RWPE2 (cell line): ENCODE measurements at regions not wholly inside any gene's neighbourhood (a gene's known extent, or its start where the extent isn't known, plus 50 kb on each side); places are given as distances from the start of the nearest gene placed in this dataset.

Source experiments
- ATAC-seq: fragments of 200-7000 bp; cut with Tn5 transposase; 3 replicates; pipeline ENCODE4 v1.9.1; 2021; ENCODE audit warnings: low read depth
- DNase-seq: peaks from one replicate; pipeline ENCODE4 v3.0.0-alpha.2; 2020; ENCODE audit warnings: low spot score
- H3K27ac ChIP-seq: fragments of 450-650 bp; 2 replicates; pipeline ENCODE4 v1.5.1; 2017; ENCODE audit warnings: mild to moderate bottlenecking; ENCODE audit not compliant: poor library complexity, severe bottlenecking
- H3K27me3 ChIP-seq: fragments of 250-450 bp; sonication (Bioruptor Pico); 2 replicates; pipeline ENCODE4 v1.5.1; 2021; ENCODE audit warnings: mild to moderate bottlenecking, moderate library complexity; ENCODE audit not compliant: insufficient read depth, poor library complexity, severe bottlenecking
- H3K36me3 ChIP-seq: fragments of 250-450 bp; sonication (Bioruptor Pico); 2 replicates; pipeline ENCODE4 v1.5.1; 2020; ENCODE audit warnings: low read depth, mild to moderate bottlenecking, moderate library complexity
- H3K4me1 ChIP-seq: fragments of 250-450 bp; sonication (Bioruptor Pico); 2 replicates; pipeline ENCODE4 v1.5.1; 2021; ENCODE audit warnings: mild to moderate bottlenecking, moderate library complexity; ENCODE audit not compliant: insufficient read depth, poor library complexity, severe bottlenecking
- H3K4me3 ChIP-seq: fragments of 250-450 bp; sonication (Bioruptor Pico); 2 replicates; pipeline ENCODE4 v1.5.1; 2021; ENCODE audit warnings: mild to moderate bottlenecking, moderate library complexity; ENCODE audit not compliant: severe bottlenecking
- H3K9me3 ChIP-seq: fragments of 250-450 bp; sonication (Bioruptor Pico); 2 replicates; pipeline ENCODE4 v1.5.1; 2021; ENCODE audit warnings: mild to moderate bottlenecking, moderate library complexity; ENCODE audit not compliant: severe bottlenecking
- CTCF ChIP-seq: fragments of 450-650 bp; IDR thresholded peaks from one replicate; pipeline ENCODE4 v1.5.1; 2017; ENCODE audit warnings: mild to moderate bottlenecking, moderate library complexity; ENCODE audit not compliant: poor library complexity, severe bottlenecking

- no peak for TF ChIP-seq CTCF
- Histone ChIP-seq H3K36me3 (no peaks in the 10 kb centered on the region), H3K4me3 (no peak overlapping the region), H3K4me1 (peaks cover 3% of the 10 kb centered on the region), H3K27ac (no peak overlapping the region), H3K27me3 (no peaks in the 10 kb centered on the region), H3K9me3 (no peaks in the 10 kb centered on the region)
- DNase-seq (no peak), ATAC-seq (no peak)
Measured at GRCh38 chr9:111147041-111147440, 108.8 kb upstream of the LPAR1 start.

GRCh38 chr9:111144741-111145140 lies 106.5 kb upstream of the LPAR1 start:
- TF ChIP-seq CTCF, result no peak
- Histone ChIP-seq H3K27ac (no peak overlapping the region), H3K4me3 (no peak overlapping the region), H3K36me3 (no peaks in the 10 kb centered on the region), H3K27me3 (no peaks in the 10 kb centered on the region), H3K9me3 (no peaks in the 10 kb centered on the region), H3K4me1 (no peaks in the 10 kb centered on the region)
- DNase-seq (no peak), ATAC-seq (no peak)

- TF ChIP-seq CTCF, result no peak
- Histone ChIP-seq H3K27me3 (no peaks in the 10 kb centered on the region), H3K4me1 (no peaks in the 10 kb centered on the region), H3K4me3 (no peak overlapping the region), H3K9me3 (peaks cover 3% of the 10 kb centered on the region), H3K27ac (no peak overlapping the region), H3K36me3 (no peaks in the 10 kb centered on the region)
- DNase-seq (no peak), ATAC-seq (no peak)
Measured at GRCh38 chr9:111136180-111136579, 97.9 kb upstream of the LPAR1 start.

- TF ChIP-seq CTCF, result no peak
- Histone ChIP-seq H3K4me1 (no peaks in the 10 kb centered on the region), H3K36me3 (no peaks in the 10 kb centered on the region), H3K27ac (no peak overlapping the region), H3K27me3 (no peaks in the 10 kb centered on the region), H3K4me3 (no peak overlapping the region), H3K9me3 (peaks cover 3% of the 10 kb centered on the region)
- no peak for DNase-seq
- no peak for ATAC-seq
Measured at GRCh38 chr9:111131211-111131610, 92.9 kb upstream of the LPAR1 start.

- H3K4me1 ChIP-seq, result peaks cover 4% of the 10 kb centered on the region
- no peak for DNase-seq
- H3K27ac ChIP-seq, result no peak overlapping the region
- no peak for ATAC-seq
- no peaks in the 10 kb centered on the region for H3K9me3 ChIP-seq
- no peak overlapping the region for H3K4me3 ChIP-seq
- no peaks in the 10 kb centered on the region for H3K27me3 ChIP-seq
- no peak for TF ChIP-seq CTCF
- H3K36me3 ChIP-seq, result no peaks in the 10 kb centered on the region
Measured at GRCh38 chr9:111120526-111120925, 82.3 kb upstream of the LPAR1 start.
